HCT116 (cell line): ENCODE measurements at regions not wholly inside any gene's neighbourhood (a gene's known extent, or its start where the extent isn't known, plus 50 kb on each side); places are given as distances from the start of the nearest gene placed in this dataset.
A peak's percentile ranks its signal among the peaks of the same experiment; 100 is the strongest.

Experiments
- ATAC-seq: fragments of 200-7000 bp; cut with Tn5 transposase; 2 replicates; pipeline ENCODE4 v1.9.1; 2020; ENCODE audit warnings: mild to moderate bottlenecking, moderate library complexity
- BruUV-seq: library from RNA; stranded (reverse); fragments of 400-500 nt; replicated peaks from 2 replicates; lab custom pipeline; 2021; lab: Mats Ljungman, UMichigan
- CTCF ChIA-PET: fragments of 300-600 bp; sonication (Branson Sonifier 250); formaldehyde crosslinking; loops from one replicate; lab custom pipeline; 2021; ENCODE audit warnings: antibody characterized with exemption; lab: Charles Lee
- POLR2A ChIA-PET: fragments of 300-600, 350-600 bp; sonication (Branson Sonifier 250); formaldehyde crosslinking; loops from one replicate; lab custom pipeline; 2021; ENCODE audit warnings: antibody characterized with exemption; lab: Charles Lee
- RAD21 ChIA-PET, 2 experiments: fragments of 300-600 bp; sonication (Branson Sonifier 250); formaldehyde crosslinking; loops; one replicate each; lab custom pipeline; 2023; ENCODE audit warnings: low total read pairs in 2 of 2; ENCODE audit not compliant: uncharacterized antibody in 2 of 2, unreplicated experiment in 2 of 2, low non-redundant PET in 1 of 2; lab: Charles Lee
- DNase-seq: peaks from one replicate; pipeline ENCODE4 v3.0.0-alpha.2; 2010; ENCODE audit warnings: low read depth, low spot score
- H2AFZ ChIP-seq: fragments of 200-600 bp; shearing (Covaris generic), sonication (generic); 2 replicates; pipeline ENCODE4 v1.6.1; 2017; ENCODE audit warnings: low read depth, mixed run types, mixed read lengths, antibody characterized with exemption, low read length; ENCODE audit not compliant: poor library complexity, severe bottlenecking
- H3K27ac ChIP-seq: 2 replicates; pipeline ENCODE4 v1.5.1; 2012; ENCODE audit warnings: low read depth, low read length
- H3K27me3 ChIP-seq: fragments of 200-600 bp; sonication (generic); 2 replicates; pipeline ENCODE4 v1.6.1; 2016; ENCODE audit warnings: mixed run types, low read length, mixed read lengths; ENCODE audit not compliant: insufficient read depth
- H3K36me3 ChIP-seq, 2 experiments: fragments of 200-500 bp in 1 of 2; fragments of 200-600 bp in 1 of 2; sonication (Bioruptor generic) in 1 of 2; sonication (generic) in 1 of 2; 2 replicates each; pipeline versions ENCODE4 v1.5.1 to v1.6.1; 2014 to 2016; ENCODE audit warnings: low read length in 2 of 2, inconsistent platforms in 1 of 2, mixed read lengths in 1 of 2, mixed run types in 1 of 2; ENCODE audit not compliant: insufficient read depth in 2 of 2, control insufficient read depth in 1 of 2
- H3K4me1 ChIP-seq, 2 experiments: fragments of 200-600 bp in 1 of 2; sonication (generic) in 1 of 2; 2 replicates each; pipeline versions ENCODE4 v1.5.1 to v1.6.1; 2012 to 2017; ENCODE audit warnings: low read length in 2 of 2, inconsistent platforms in 1 of 2, mild to moderate bottlenecking in 1 of 2, mixed read lengths in 1 of 2, mixed run types in 1 of 2, moderate library complexity in 1 of 2; ENCODE audit not compliant: insufficient read depth in 2 of 2, control insufficient read depth in 1 of 2
- H3K4me2 ChIP-seq: fragments of 200-600 bp; sonication (generic); 2 replicates; pipeline ENCODE4 v1.6.1; 2017; ENCODE audit warnings: mixed run types, low read length, mixed read lengths
- H3K4me3 ChIP-seq, 2 experiments: fragments of 200-600 bp in 1 of 2; sonication (generic) in 1 of 2; replicated peaks in 1 of 2; 2 replicates each; pipeline ENCODE4 v1.5.1; 2011 to 2016; ENCODE audit warnings: low read length in 2 of 2, control low read depth in 1 of 2, low read depth in 1 of 2, mild to moderate bottlenecking in 1 of 2, mixed read lengths in 1 of 2, mixed run types in 1 of 2
- H3K79me2 ChIP-seq: fragments of 200-600 bp; sonication (generic); 2 replicates; pipeline ENCODE4 v1.6.1; 2017; ENCODE audit warnings: mild to moderate bottlenecking, mixed run types, low read length, moderate library complexity, mixed read lengths; ENCODE audit not compliant: insufficient read depth
- H3K9ac ChIP-seq: fragments of 200-600 bp; sonication (generic); 2 replicates; pipeline ENCODE4 v1.6.1; 2016; ENCODE audit warnings: low read length, mixed read lengths
- H3K9me2 ChIP-seq: fragments of 200-600 bp; sonication (generic), shearing (Covaris generic); 2 replicates; pipeline ENCODE4 v1.6.1; 2017; ENCODE audit warnings: mixed run types, mild to moderate bottlenecking, moderate library complexity; ENCODE audit not compliant: insufficient read depth
- H3K9me3 ChIP-seq, 2 experiments: fragments of 200-500 bp in 1 of 2; fragments of 200-600 bp in 1 of 2; sonication (Bioruptor generic) in 1 of 2; sonication (generic) in 1 of 2; 2 replicates each; pipeline ENCODE4 v1.6.1; 2014 to 2017; ENCODE audit warnings: low read length in 2 of 2, mixed read lengths in 2 of 2, inconsistent platforms in 1 of 2, low read depth in 1 of 2, mild to moderate bottlenecking in 1 of 2, mixed run types in 1 of 2, moderate library complexity in 1 of 2; ENCODE audit not compliant: control insufficient read depth in 1 of 2, insufficient read depth in 1 of 2
- H4K20me1 ChIP-seq: fragments of 200-600 bp; sonication (generic), shearing (Covaris generic); 2 replicates; pipeline ENCODE4 v1.6.1; 2017; ENCODE audit warnings: mixed run types, mild to moderate bottlenecking, moderate library complexity; ENCODE audit not compliant: insufficient read depth
- CBX3 ChIP-seq: IDR thresholded peaks from 2 replicates; pipeline ENCODE4 v1.6.1; 2012; ENCODE audit warnings: low read depth
- CEBPB ChIP-seq: IDR thresholded peaks from 2 replicates; pipeline ENCODE4 v1.6.1; 2012; ENCODE audit warnings: low read depth
- CTCF ChIP-seq, 3 experiments: fragments of 200-600 bp in 1 of 3; sonication (generic) in 1 of 3; IDR thresholded peaks in 2 of 3; conservative IDR thresholded peaks in 1 of 3; 2 replicates each; pipeline ENCODE4 v1.5.1; 2012 to 2017; ENCODE audit warnings: low read depth in 2 of 3, low read length in 2 of 3, antibody characterized with exemption in 1 of 3, borderline replicate concordance in 1 of 3, control low read depth in 1 of 3, mild to moderate bottlenecking in 1 of 3, mixed read lengths in 1 of 3, mixed run types in 1 of 3, moderate library complexity in 1 of 3; ENCODE audit not compliant: insufficient read depth in 1 of 3
- EGR1 ChIP-seq: IDR thresholded peaks from 2 replicates; pipeline ENCODE4 v1.6.1; 2012; ENCODE audit warnings: low read depth
- ELF1 ChIP-seq: IDR thresholded peaks from 2 replicates; pipeline ENCODE4 v1.6.1; 2012; ENCODE audit warnings: low read depth, borderline replicate concordance
- EZH2 ChIP-seq: fragments of 200-600 bp; sonication (generic); IDR thresholded peaks from 2 replicates; pipeline ENCODE4 v1.6.1; 2017; ENCODE audit warnings: antibody characterized with exemption, mixed run types
- EZH2phosphoT487 ChIP-seq: fragments of 200-600 bp; IDR thresholded peaks from 2 replicates; pipeline ENCODE4 v1.6.1; 2018; ENCODE audit warnings: antibody characterized with exemption, borderline replicate concordance
- FOSL1 ChIP-seq: IDR thresholded peaks from 2 replicates; pipeline ENCODE4 v1.6.1; 2012; ENCODE audit warnings: low read depth
- JUND ChIP-seq: IDR thresholded peaks from 2 replicates; pipeline ENCODE4 v1.6.1; 2012
- POLR2A ChIP-seq: IDR thresholded peaks from 2 replicates; pipeline ENCODE4 v1.7.0; 2011; ENCODE audit warnings: borderline replicate concordance; ENCODE audit not compliant: insufficient read depth, insufficient read length; ENCODE audit errors: extremely low read depth
- POLR2AphosphoS5 ChIP-seq: IDR thresholded peaks from 2 replicates; pipeline ENCODE4 v1.6.1; 2011; ENCODE audit warnings: mild to moderate bottlenecking, low read depth, low read length, moderate library complexity
- RAD21 ChIP-seq: IDR thresholded peaks from 2 replicates; pipeline ENCODE4 v1.6.1; 2012; ENCODE audit warnings: low read depth, mild to moderate bottlenecking
- REST ChIP-seq: IDR thresholded peaks from 2 replicates; pipeline ENCODE4 v1.6.1; 2012; ENCODE audit warnings: low read depth
- SP1 ChIP-seq: IDR thresholded peaks from 2 replicates; pipeline ENCODE4 v1.6.1; 2012; ENCODE audit warnings: low read depth
- YY1 ChIP-seq: IDR thresholded peaks from 2 replicates; pipeline ENCODE4 v1.6.1; 2011; ENCODE audit warnings: low read length, low read depth, moderate library complexity, mild to moderate bottlenecking; ENCODE audit not compliant: insufficient replicate concordance; ENCODE audit errors: extremely low read depth
- ZFX ChIP-seq: fragments of 450-650 bp; IDR thresholded peaks from 2 replicates; pipeline ENCODE4 v1.6.1; 2017
- ZNF274 ChIP-seq: fragments of 200-500 bp; sonication (Bioruptor generic); IDR thresholded peaks from 2 replicates; pipeline ENCODE4 v1.6.1; 2014; ENCODE audit warnings: mild to moderate bottlenecking, low read depth, low read length, inconsistent platforms
- intact Hi-C: fragments of 100-400 bp; cut with micrococcal nuclease; formaldehyde crosslinking; loops from 2 replicates; pipeline ENCODE4 v1.10.0; 2022
- TF ChIP-seq, protein P1 (sequence below): IDR thresholded peaks from 2 replicates; pipeline ENCODE4 v1.6.1; 2011; ENCODE audit warnings: mild to moderate bottlenecking, low read length, moderate library complexity; ENCODE audit not compliant: insufficient replicate concordance; ENCODE audit errors: extremely low read depth
- TF ChIP-seq, protein P2 (sequence below): IDR thresholded peaks from 2 replicates; pipeline ENCODE4 v1.6.1; 2012
- TF ChIP-seq, protein P3 (sequence below): IDR thresholded peaks from 2 replicates; pipeline ENCODE4 v1.6.1; 2012

- DNase-seq = no peak
- intact Hi-C loops = loop anchor here (5.0 kb wide), 1 partner anchor 92 kb away; no protein-coding TSS in a partner anchor
- BruUV-seq = no TSS peak
- H3K36me3 ChIP-seq = no peaks in the 10 kb centered on the region
- no peak for ATAC-seq
- ChIA-PET POLR2A (no interaction called here), RAD21 (no interaction called here), CTCF (no interaction called here)
- TF ChIP-seq ELF1 (no peak), CTCF (IDR thresholded peaks at IDR 0.05 in 2 of 3, conservative IDR thresholded peaks at IDR 0.05 in 1 of 3; ENCODE audit: borderline replicate concordance in 1 of 3, insufficient read depth in 1 of 3, low read depth in 2 of 3, low read length in 2 of 3) (no peak), YY1 (no peak), CBX3 (no peak), EZH2 (no peak), FOSL1 (no peak), CEBPB (no peak), RAD21 (no peak), REST (no peak), JUND (no peak), ZFX (no peak), SP1 (no peak), EZH2phosphoT487 (no peak), POLR2AphosphoS5 (no peak), ZNF274 (no peak), POLR2A (no peak), EGR1 (no peak)
- TF ChIP-seq, protein P1, sequence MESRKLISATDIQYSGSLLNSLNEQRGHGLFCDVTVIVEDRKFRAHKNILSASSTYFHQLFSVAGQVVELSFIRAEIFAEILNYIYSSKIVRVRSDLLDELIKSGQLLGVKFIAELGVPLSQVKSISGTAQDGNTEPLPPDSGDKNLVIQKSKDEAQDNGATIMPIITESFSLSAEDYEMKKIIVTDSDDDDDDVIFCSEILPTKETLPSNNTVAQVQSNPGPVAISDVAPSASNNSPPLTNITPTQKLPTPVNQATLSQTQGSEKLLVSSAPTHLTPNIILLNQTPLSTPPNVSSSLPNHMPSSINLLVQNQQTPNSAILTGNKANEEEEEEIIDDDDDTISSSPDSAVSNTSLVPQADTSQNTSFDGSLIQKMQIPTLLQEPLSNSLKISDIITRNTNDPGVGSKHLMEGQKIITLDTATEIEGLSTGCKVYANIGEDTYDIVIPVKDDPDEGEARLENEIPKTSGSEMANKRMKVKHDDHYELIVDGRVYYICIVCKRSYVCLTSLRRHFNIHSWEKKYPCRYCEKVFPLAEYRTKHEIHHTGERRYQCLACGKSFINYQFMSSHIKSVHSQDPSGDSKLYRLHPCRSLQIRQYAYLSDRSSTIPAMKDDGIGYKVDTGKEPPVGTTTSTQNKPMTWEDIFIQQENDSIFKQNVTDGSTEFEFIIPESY = no peak
- TF ChIP-seq, protein P2, sequence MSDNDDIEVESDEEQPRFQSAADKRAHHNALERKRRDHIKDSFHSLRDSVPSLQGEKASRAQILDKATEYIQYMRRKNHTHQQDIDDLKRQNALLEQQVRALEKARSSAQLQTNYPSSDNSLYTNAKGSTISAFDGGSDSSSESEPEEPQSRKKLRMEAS = no peak
- TF ChIP-seq, protein P3, sequence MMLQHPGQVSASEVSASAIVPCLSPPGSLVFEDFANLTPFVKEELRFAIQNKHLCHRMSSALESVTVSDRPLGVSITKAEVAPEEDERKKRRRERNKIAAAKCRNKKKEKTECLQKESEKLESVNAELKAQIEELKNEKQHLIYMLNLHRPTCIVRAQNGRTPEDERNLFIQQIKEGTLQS = no peak
- no peak overlapping the region for H3K9ac ChIP-seq
- H3K27ac ChIP-seq = no peak overlapping the region
- no peaks in the 10 kb centered on the region for H3K9me2 ChIP-seq
- H3K4me2 ChIP-seq = no peak overlapping the region
- no peaks in the 10 kb centered on the region for H3K79me2 ChIP-seq
- H3K4me1 ChIP-seq = peaks cover 45 to 63% of the 10 kb centered on the region in 2 experiments
- no peaks in the 10 kb centered on the region for H4K20me1 ChIP-seq
- no peak overlapping the region for H3K4me3 ChIP-seq
- peak overlapping the region; percentile 39 for H2AFZ ChIP-seq
- H3K9me3 ChIP-seq = no peaks in the 10 kb centered on the region
- H3K27me3 ChIP-seq = no peaks in the 10 kb centered on the region
These were observed 156.6 kb downstream of the SKIDA1 start for GRCh38 chr10:21368728-21369425.
